ENCODE measurements at regions not wholly inside any gene's neighbourhood (a gene's known extent, or its start where the extent isn't known, plus 50 kb on each side); places are given as distances from the start of the nearest gene placed in this dataset.

- Histone ChIP-seq H3K4me3 (no peak overlapping the region), H3K4me1 (replicated peaks) (peaks cover 2% of the 10 kb centered on the region), H3K27ac (no peak overlapping the region), H3K9me3 (no peaks in the 10 kb centered on the region), H3K27me3 (replicated peaks; ENCODE audit: insufficient read depth) (no peaks in the 10 kb centered on the region), H3K36me3 (no peaks in the 10 kb centered on the region)
- DNase-seq (ENCODE audit: low spot score): no peak
- WGBS: 85% methylated on average over 3 of the region's 3 CpGs
- TF ChIP-seq CTCF (IDR thresholded peaks at IDR 0.05) (no peak), POLR2AphosphoS5 (IDR thresholded peaks at IDR 0.05) (no peak), POLR2A (IDR thresholded peaks at IDR 0.05) (no peak)
- intact Hi-C loops (cut with DNase I): no loop called here
Measured at GRCh38 chr1:201618389-201618788, 79.5 kb downstream of the NAV1 start.

GRCh38 chr1:201618905-201619304 is 80.0 kb downstream of the NAV1 start:
- Histone ChIP-seq H3K36me3 (no peaks in the 10 kb centered on the region), H3K4me1 (replicated peaks) (peaks cover 2% of the 10 kb centered on the region), H3K27me3 (replicated peaks; ENCODE audit: insufficient read depth) (no peaks in the 10 kb centered on the region), H3K4me3 (no peak overlapping the region), H3K9me3 (no peaks in the 10 kb centered on the region), H3K27ac (no peak overlapping the region)
- no peak for DNase-seq (ENCODE audit: low spot score)
- TF ChIP-seq POLR2AphosphoS5 (IDR thresholded peaks at IDR 0.05) (no peak), POLR2A (IDR thresholded peaks at IDR 0.05) (no peak), CTCF (IDR thresholded peaks at IDR 0.05) (no peak)
- WGBS: 76% methylated on average over 5 of the region's 5 CpGs
- intact Hi-C loops (cut with DNase I): no loop called here

- Histone ChIP-seq H3K36me3 (no peaks in the 10 kb centered on the region), H3K27me3 (replicated peaks; ENCODE audit: insufficient read depth) (no peaks in the 10 kb centered on the region), H3K9me3 (no peaks in the 10 kb centered on the region), H3K27ac (no peak overlapping the region), H3K4me1 (replicated peaks) (no peaks in the 10 kb centered on the region), H3K4me3 (no peak overlapping the region)
- TF ChIP-seq POLR2A (IDR thresholded peaks at IDR 0.05) (no peak), CTCF (IDR thresholded peaks at IDR 0.05) (no peak), POLR2AphosphoS5 (IDR thresholded peaks at IDR 0.05) (no peak)
- 100% methylated on average over 1 of the region's 1 CpG for WGBS
- intact Hi-C loops (cut with DNase I): no loop called here
- no peak for DNase-seq (ENCODE audit: low spot score)
Measured at GRCh38 chr1:201619513-201619912, 80.6 kb downstream of the NAV1 start.

- H3K27me3 ChIP-seq (replicated peaks; ENCODE audit: insufficient read depth): no peaks in the 10 kb centered on the region
- H3K36me3 ChIP-seq: no peaks in the 10 kb centered on the region
- no peak overlapping the region for H3K27ac ChIP-seq
- DNase-seq (ENCODE audit: low spot score): no peak
- H3K4me1 ChIP-seq (replicated peaks): no peaks in the 10 kb centered on the region
- H3K9me3 ChIP-seq: no peaks in the 10 kb centered on the region
- WGBS: 78% methylated on average over 4 of the region's 4 CpGs
- TF ChIP-seq CTCF (IDR thresholded peaks at IDR 0.05): no peak
- no peak for TF ChIP-seq POLR2AphosphoS5 (IDR thresholded peaks at IDR 0.05)
- TF ChIP-seq POLR2A (IDR thresholded peaks at IDR 0.05): no peak
- no peak overlapping the region for H3K4me3 ChIP-seq
- intact Hi-C loops (cut with DNase I): no loop called here
Measured at GRCh38 chr1:201622353-201622752, 83.4 kb downstream of the NAV1 start.

GRCh38 chr1:201622824-201623223 is 83.9 kb downstream of the NAV1 start:
- Histone ChIP-seq H3K36me3 (no peaks in the 10 kb centered on the region), H3K9me3 (no peaks in the 10 kb centered on the region), H3K4me3 (no peak overlapping the region), H3K27me3 (replicated peaks; ENCODE audit: insufficient read depth) (no peaks in the 10 kb centered on the region), H3K4me1 (replicated peaks) (no peaks in the 10 kb centered on the region), H3K27ac (no peak overlapping the region)
- WGBS: 91% methylated on average over 15 of the region's 15 CpGs
- intact Hi-C loops (cut with DNase I): no loop called here
- no peak for DNase-seq (ENCODE audit: low spot score)
- TF ChIP-seq POLR2A (IDR thresholded peaks at IDR 0.05): no peak
- TF ChIP-seq CTCF (IDR thresholded peaks at IDR 0.05): no peak
- no peak for TF ChIP-seq POLR2AphosphoS5 (IDR thresholded peaks at IDR 0.05)
